HG03520 (cell line): ENCODE measurements at regions not wholly inside any gene's neighbourhood (a gene's known extent, or its start where the extent isn't known, plus 50 kb on each side); places are given as distances from the start of the nearest gene placed in this dataset.
"Not testable (repeated sequence)": the region's sequence is repeated elsewhere in the genome, so short reads cannot be mapped to it uniquely, and the experiment has no call there.

ENCODE experiments used
- ATAC-seq: cut with Tn5 transposase; IDR thresholded peaks from one replicate; pipeline ENCODE4 v1.9.1; 2021; ENCODE audit warnings: mild to moderate bottlenecking, moderate library complexity; ENCODE audit not compliant: unreplicated experiment

GRCh38 chr1:228668553-228669241, 66.6 kb upstream of the RHOU start:
- no peak for ATAC-seq

DNA sequence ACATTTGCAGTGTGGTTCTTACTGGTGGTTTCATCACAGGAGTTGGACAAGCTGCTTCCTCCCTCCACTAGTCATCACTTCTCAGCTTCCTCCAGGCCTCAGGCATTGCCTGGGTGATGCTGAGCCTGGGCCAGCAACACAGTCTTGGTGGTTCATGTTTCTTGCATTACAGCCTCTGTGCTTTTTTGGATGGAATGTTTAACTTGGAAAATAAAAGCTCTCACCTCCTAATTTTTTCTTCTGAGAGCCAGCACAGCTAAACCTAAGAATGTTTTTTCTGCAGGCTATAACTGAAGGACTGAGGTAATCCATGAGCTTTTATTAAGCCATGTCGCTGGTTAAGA, 66.1 kb upstream of the RHOU start:
- no peak for ATAC-seq

GRCh38 chr1:228681076-228681565, 54.2 kb upstream of the RHOU start:
- ATAC-seq = not testable (repeated sequence)

DNA sequence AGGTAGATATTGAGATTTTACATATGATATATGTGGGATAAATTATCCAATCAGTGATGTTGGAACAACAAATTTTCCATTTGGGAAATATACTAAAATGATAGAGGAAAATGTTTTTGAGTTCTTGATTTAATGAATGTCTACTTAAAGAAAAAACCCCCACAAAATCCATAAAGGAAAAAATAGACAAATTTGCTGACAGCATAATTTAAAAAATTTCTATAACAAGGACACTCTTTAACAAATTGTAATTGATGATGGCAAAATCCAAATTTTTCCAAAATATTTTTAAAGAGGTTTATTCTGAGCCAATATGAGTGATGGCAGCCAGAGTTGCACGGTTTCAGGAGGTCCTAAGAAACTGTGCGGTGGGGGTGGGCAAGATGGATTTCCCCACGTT, 51.9 kb upstream of the RHOU start:
- ATAC-seq = no peak

- ATAC-seq = no peak
Observed at GRCh38 chr1:228684607-228685006, 50.7 kb upstream of the RHOU start.

GRCh38 chr1:228685081-228685660, 50.1 kb upstream of the RHOU start:
- ATAC-seq = no peak
